Cardiac muscle cell (in vitro differentiated cells and primary cell): ENCODE measurements at regions not wholly inside any gene's neighbourhood (a gene's known extent, or its start where the extent isn't known, plus 50 kb on each side); places are given as distances from the start of the nearest gene placed in this dataset.

ENCODE experiments used
- DNase-seq, 2 donors: peaks; one replicate each; pipeline versions ENCODE4 v3.0.0 to v3.0.0-alpha.2; 2010 to 2017; ENCODE audit warnings: low read depth in 1 of 2, low spot score in 1 of 2
- H3K27ac ChIP-seq: fragments of 200-600 bp; sonication (generic); 2 replicates; pipeline ENCODE4 v1.5.1; 2016
- H3K27me3 ChIP-seq: fragments of 200-600 bp; sonication (generic); 2 replicates; pipeline ENCODE4 v1.6.0; 2016; ENCODE audit warnings: control low read depth
- H3K36me3 ChIP-seq: fragments of 200-600 bp; sonication (generic); 2 replicates; pipeline ENCODE4 v1.5.1; 2016; ENCODE audit warnings: control low read depth
- H3K4me1 ChIP-seq: fragments of 200-600 bp; sonication (generic); 2 replicates; pipeline ENCODE4 v1.8.1; 2017; ENCODE audit warnings: low read depth, mild to moderate bottlenecking, mixed run types
- H3K4me3 ChIP-seq: fragments of 200-600 bp; sonication (generic); 2 replicates; pipeline ENCODE4 v1.5.1; 2016; ENCODE audit warnings: mild to moderate bottlenecking
- H3K9me3 ChIP-seq: fragments of 200-600 bp; sonication (generic); 2 replicates; pipeline ENCODE4 v1.5.1; 2017; ENCODE audit warnings: low read depth, mild to moderate bottlenecking, control low read depth
- CTCF ChIP-seq: IDR thresholded peaks from 2 replicates; pipeline ENCODE4 v1.5.1; 2012; ENCODE audit warnings: low read depth, mild to moderate bottlenecking, low read length

DNA sequence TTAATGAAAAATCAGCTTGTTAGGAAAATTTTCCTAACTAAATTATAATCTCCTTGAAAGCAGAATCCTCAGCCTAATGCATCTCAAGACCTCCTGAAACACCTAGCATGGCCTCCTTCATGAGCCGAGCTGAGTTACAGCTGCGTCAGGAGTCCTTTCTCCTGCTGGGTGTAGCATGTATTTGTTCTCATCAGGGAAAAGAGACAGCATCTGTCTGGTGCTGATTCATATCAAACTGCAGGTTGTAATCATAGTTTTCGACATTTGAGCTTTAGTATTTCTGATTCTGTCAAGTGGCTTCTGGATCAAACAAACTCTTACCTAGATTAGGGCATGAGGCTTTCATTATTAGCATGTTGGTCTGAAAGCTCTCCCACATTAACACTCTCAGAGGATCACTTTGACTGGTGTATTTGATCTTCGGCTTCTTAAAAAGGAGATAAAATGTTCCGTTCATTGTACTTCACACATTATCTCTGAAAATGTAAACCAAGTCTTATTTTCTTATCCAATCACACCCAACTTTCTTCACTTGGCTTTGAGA, 140.1 kb upstream of the FRG1 start:
- Histone ChIP-seq H3K27me3 (no peaks in the 10 kb centered on the region), H3K9me3 (no peaks in the 10 kb centered on the region), H3K4me1 (no peaks in the 10 kb centered on the region), H3K27ac (no peak overlapping the region), H3K4me3 (no peak overlapping the region), H3K36me3 (no peaks in the 10 kb centered on the region)
- DNase-seq, result no peak
- TF ChIP-seq CTCF, result no peak

DNA sequence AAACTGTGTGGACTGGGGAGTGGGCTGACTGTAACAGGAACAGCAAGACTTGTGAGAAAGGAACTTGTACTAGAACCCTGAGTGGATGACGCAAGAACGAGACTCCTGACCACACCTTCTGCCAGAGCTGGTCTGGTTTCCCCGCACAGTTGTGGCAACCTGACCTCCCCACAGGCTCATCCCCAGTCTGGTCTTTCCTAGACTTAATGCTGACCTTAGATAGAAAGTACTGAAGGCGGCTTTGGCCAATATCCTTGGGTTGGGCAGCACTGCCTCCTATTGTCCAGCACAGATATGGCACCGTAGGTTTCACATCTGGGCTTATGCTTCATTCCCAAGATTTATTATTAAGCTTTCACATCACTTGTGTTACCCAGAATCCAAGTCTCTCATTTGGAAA, 137.8 kb upstream of the FRG1 start:
- no peak for DNase-seq
- no peaks in the 10 kb centered on the region for H3K36me3 ChIP-seq
- no peaks in the 10 kb centered on the region for H3K27me3 ChIP-seq
- TF ChIP-seq CTCF, result no peak
- H3K4me3 ChIP-seq, result no peak overlapping the region
- no peak overlapping the region for H3K27ac ChIP-seq
- H3K9me3 ChIP-seq, result no peaks in the 10 kb centered on the region
- no peaks in the 10 kb centered on the region for H3K4me1 ChIP-seq

GRCh38 chr4:189804894-189805293, 135.8 kb upstream of the FRG1 start:
- H3K4me3 ChIP-seq, result no peak overlapping the region
- no peaks in the 10 kb centered on the region for H3K9me3 ChIP-seq
- H3K27me3 ChIP-seq, result no peaks in the 10 kb centered on the region
- no peak for TF ChIP-seq CTCF
- no peaks in the 10 kb centered on the region for H3K36me3 ChIP-seq
- no peaks in the 10 kb centered on the region for H3K4me1 ChIP-seq
- DNase-seq, result no peak
- H3K27ac ChIP-seq, result no peak overlapping the region

- H3K27me3 ChIP-seq, result no peaks in the 10 kb centered on the region
- DNase-seq, result no peak
- TF ChIP-seq CTCF, result no peak
- H3K27ac ChIP-seq, result no peak overlapping the region
- H3K9me3 ChIP-seq, result no peaks in the 10 kb centered on the region
- no peaks in the 10 kb centered on the region for H3K36me3 ChIP-seq
- H3K4me1 ChIP-seq, result no peaks in the 10 kb centered on the region
- no peak overlapping the region for H3K4me3 ChIP-seq
These were observed 134.2 kb upstream of the FRG1 start for GRCh38 chr4:189806506-189806905.

- no peak for DNase-seq
- Histone ChIP-seq H3K27me3 (no peaks in the 10 kb centered on the region), H3K4me1 (no peaks in the 10 kb centered on the region), H3K36me3 (no peaks in the 10 kb centered on the region), H3K27ac (no peak overlapping the region), H3K4me3 (no peak overlapping the region), H3K9me3 (no peaks in the 10 kb centered on the region)
- no peak for TF ChIP-seq CTCF
These were observed 133.6 kb upstream of the FRG1 start for GRCh38 chr4:189807031-189807430.

GRCh38 chr4:189809241-189809735, 131.4 kb upstream of the FRG1 start:
- H3K27ac ChIP-seq, result no peak overlapping the region
- no peaks in the 10 kb centered on the region for H3K9me3 ChIP-seq
- no peak for DNase-seq
- no peaks in the 10 kb centered on the region for H3K36me3 ChIP-seq
- TF ChIP-seq CTCF, result no peak
- H3K27me3 ChIP-seq, result no peaks in the 10 kb centered on the region
- no peak overlapping the region for H3K4me3 ChIP-seq
- H3K4me1 ChIP-seq, result no peaks in the 10 kb centered on the region
